HCT116 (cell line): ENCODE measurements at regions not wholly inside any gene's neighbourhood (a gene's known extent, or its start where the extent isn't known, plus 50 kb on each side); places are given as distances from the start of the nearest gene placed in this dataset.

Experiments used
- ATAC-seq: fragments of 200-7000 bp; cut with Tn5 transposase; 2 replicates; pipeline ENCODE4 v1.9.1; 2020; ENCODE audit warnings: mild to moderate bottlenecking, moderate library complexity
- BruUV-seq: library from RNA; stranded (reverse); fragments of 400-500 nt; replicated peaks from 2 replicates; lab custom pipeline; 2021; lab: Mats Ljungman, UMichigan
- CTCF ChIA-PET: fragments of 300-600 bp; sonication (Branson Sonifier 250); formaldehyde crosslinking; loops from one replicate; lab custom pipeline; 2021; ENCODE audit warnings: antibody characterized with exemption; lab: Charles Lee
- POLR2A ChIA-PET: fragments of 300-600, 350-600 bp; sonication (Branson Sonifier 250); formaldehyde crosslinking; loops from one replicate; lab custom pipeline; 2021; ENCODE audit warnings: antibody characterized with exemption; lab: Charles Lee
- RAD21 ChIA-PET, 2 experiments: fragments of 300-600 bp; sonication (Branson Sonifier 250); formaldehyde crosslinking; loops; one replicate each; lab custom pipeline; 2023; ENCODE audit warnings: low total read pairs in 2 of 2; ENCODE audit not compliant: uncharacterized antibody in 2 of 2, unreplicated experiment in 2 of 2, low non-redundant PET in 1 of 2; lab: Charles Lee
- DNase-seq: peaks from one replicate; pipeline ENCODE4 v3.0.0-alpha.2; 2010; ENCODE audit warnings: low read depth, low spot score
- H2AFZ ChIP-seq: fragments of 200-600 bp; shearing (Covaris generic), sonication (generic); 2 replicates; pipeline ENCODE4 v1.6.1; 2017; ENCODE audit warnings: low read depth, mixed run types, mixed read lengths, antibody characterized with exemption, low read length; ENCODE audit not compliant: poor library complexity, severe bottlenecking
- H3K27ac ChIP-seq: 2 replicates; pipeline ENCODE4 v1.5.1; 2012; ENCODE audit warnings: low read depth, low read length
- H3K27me3 ChIP-seq: fragments of 200-600 bp; sonication (generic); 2 replicates; pipeline ENCODE4 v1.6.1; 2016; ENCODE audit warnings: mixed run types, low read length, mixed read lengths; ENCODE audit not compliant: insufficient read depth
- H3K36me3 ChIP-seq, 2 experiments: fragments of 200-500 bp in 1 of 2; fragments of 200-600 bp in 1 of 2; sonication (Bioruptor generic) in 1 of 2; sonication (generic) in 1 of 2; 2 replicates each; pipeline versions ENCODE4 v1.5.1 to v1.6.1; 2014 to 2016; ENCODE audit warnings: low read length in 2 of 2, inconsistent platforms in 1 of 2, mixed read lengths in 1 of 2, mixed run types in 1 of 2; ENCODE audit not compliant: insufficient read depth in 2 of 2, control insufficient read depth in 1 of 2
- H3K4me1 ChIP-seq, 2 experiments: fragments of 200-600 bp in 1 of 2; sonication (generic) in 1 of 2; 2 replicates each; pipeline versions ENCODE4 v1.5.1 to v1.6.1; 2012 to 2017; ENCODE audit warnings: low read length in 2 of 2, inconsistent platforms in 1 of 2, mild to moderate bottlenecking in 1 of 2, mixed read lengths in 1 of 2, mixed run types in 1 of 2, moderate library complexity in 1 of 2; ENCODE audit not compliant: insufficient read depth in 2 of 2, control insufficient read depth in 1 of 2
- H3K4me2 ChIP-seq: fragments of 200-600 bp; sonication (generic); 2 replicates; pipeline ENCODE4 v1.6.1; 2017; ENCODE audit warnings: mixed run types, low read length, mixed read lengths
- H3K4me3 ChIP-seq, 2 experiments: fragments of 200-600 bp in 1 of 2; sonication (generic) in 1 of 2; replicated peaks in 1 of 2; 2 replicates each; pipeline ENCODE4 v1.5.1; 2011 to 2016; ENCODE audit warnings: low read length in 2 of 2, control low read depth in 1 of 2, low read depth in 1 of 2, mild to moderate bottlenecking in 1 of 2, mixed read lengths in 1 of 2, mixed run types in 1 of 2
- H3K79me2 ChIP-seq: fragments of 200-600 bp; sonication (generic); 2 replicates; pipeline ENCODE4 v1.6.1; 2017; ENCODE audit warnings: mild to moderate bottlenecking, mixed run types, low read length, moderate library complexity, mixed read lengths; ENCODE audit not compliant: insufficient read depth
- H3K9ac ChIP-seq: fragments of 200-600 bp; sonication (generic); 2 replicates; pipeline ENCODE4 v1.6.1; 2016; ENCODE audit warnings: low read length, mixed read lengths
- H3K9me2 ChIP-seq: fragments of 200-600 bp; sonication (generic), shearing (Covaris generic); 2 replicates; pipeline ENCODE4 v1.6.1; 2017; ENCODE audit warnings: mixed run types, mild to moderate bottlenecking, moderate library complexity; ENCODE audit not compliant: insufficient read depth
- H3K9me3 ChIP-seq, 2 experiments: fragments of 200-500 bp in 1 of 2; fragments of 200-600 bp in 1 of 2; sonication (Bioruptor generic) in 1 of 2; sonication (generic) in 1 of 2; 2 replicates each; pipeline ENCODE4 v1.6.1; 2014 to 2017; ENCODE audit warnings: low read length in 2 of 2, mixed read lengths in 2 of 2, inconsistent platforms in 1 of 2, low read depth in 1 of 2, mild to moderate bottlenecking in 1 of 2, mixed run types in 1 of 2, moderate library complexity in 1 of 2; ENCODE audit not compliant: control insufficient read depth in 1 of 2, insufficient read depth in 1 of 2
- H4K20me1 ChIP-seq: fragments of 200-600 bp; sonication (generic), shearing (Covaris generic); 2 replicates; pipeline ENCODE4 v1.6.1; 2017; ENCODE audit warnings: mixed run types, mild to moderate bottlenecking, moderate library complexity; ENCODE audit not compliant: insufficient read depth
- CBX3 ChIP-seq: IDR thresholded peaks from 2 replicates; pipeline ENCODE4 v1.6.1; 2012; ENCODE audit warnings: low read depth
- EGR1 ChIP-seq: IDR thresholded peaks from 2 replicates; pipeline ENCODE4 v1.6.1; 2012; ENCODE audit warnings: low read depth
- ELF1 ChIP-seq: IDR thresholded peaks from 2 replicates; pipeline ENCODE4 v1.6.1; 2012; ENCODE audit warnings: low read depth, borderline replicate concordance
- EZH2 ChIP-seq: fragments of 200-600 bp; sonication (generic); IDR thresholded peaks from 2 replicates; pipeline ENCODE4 v1.6.1; 2017; ENCODE audit warnings: antibody characterized with exemption, mixed run types
- EZH2phosphoT487 ChIP-seq: fragments of 200-600 bp; IDR thresholded peaks from 2 replicates; pipeline ENCODE4 v1.6.1; 2018; ENCODE audit warnings: antibody characterized with exemption, borderline replicate concordance
- REST ChIP-seq: IDR thresholded peaks from 2 replicates; pipeline ENCODE4 v1.6.1; 2012; ENCODE audit warnings: low read depth
- SIN3A ChIP-seq: IDR thresholded peaks from 2 replicates; pipeline ENCODE4 v1.6.1; 2012; ENCODE audit warnings: low read depth
- SRF ChIP-seq: IDR thresholded peaks from 2 replicates; pipeline ENCODE4 v1.6.1; 2012; ENCODE audit warnings: low read depth
- YY1 ChIP-seq: IDR thresholded peaks from 2 replicates; pipeline ENCODE4 v1.6.1; 2011; ENCODE audit warnings: low read length, low read depth, moderate library complexity, mild to moderate bottlenecking; ENCODE audit not compliant: insufficient replicate concordance; ENCODE audit errors: extremely low read depth
- ZBTB33 ChIP-seq: IDR thresholded peaks from 2 replicates; pipeline ENCODE4 v1.6.1; 2011; ENCODE audit warnings: mild to moderate bottlenecking, low read length, moderate library complexity; ENCODE audit not compliant: insufficient replicate concordance; ENCODE audit errors: extremely low read depth
- ZFX ChIP-seq: fragments of 450-650 bp; IDR thresholded peaks from 2 replicates; pipeline ENCODE4 v1.6.1; 2017
- ZNF274 ChIP-seq: fragments of 200-500 bp; sonication (Bioruptor generic); IDR thresholded peaks from 2 replicates; pipeline ENCODE4 v1.6.1; 2014; ENCODE audit warnings: mild to moderate bottlenecking, low read depth, low read length, inconsistent platforms
- intact Hi-C: fragments of 100-400 bp; cut with micrococcal nuclease; formaldehyde crosslinking; loops from 2 replicates; pipeline ENCODE4 v1.10.0; 2022
- TF ChIP-seq, protein P1 (sequence below), 3 experiments: fragments of 200-600 bp in 1 of 3; sonication (generic) in 1 of 3; IDR thresholded peaks in 2 of 3; conservative IDR thresholded peaks in 1 of 3; 2 replicates each; pipeline ENCODE4 v1.5.1; 2012 to 2017; ENCODE audit warnings: low read depth in 2 of 3, low read length in 2 of 3, antibody characterized with exemption in 1 of 3, borderline replicate concordance in 1 of 3, control low read depth in 1 of 3, mild to moderate bottlenecking in 1 of 3, mixed read lengths in 1 of 3, mixed run types in 1 of 3, moderate library complexity in 1 of 3; ENCODE audit not compliant: insufficient read depth in 1 of 3

- no peak overlapping the region for H3K4me3 ChIP-seq
- H3K27me3 ChIP-seq: no peaks in the 10 kb centered on the region
- DNase-seq (no peak), ATAC-seq (no peak)
- no peak overlapping the region for H3K4me2 ChIP-seq
- intact Hi-C loops: no loop called here
- ChIA-PET RAD21 (no interaction called here), CTCF (no interaction called here), POLR2A (no interaction called here)
- TF ChIP-seq ZNF274 (no peak), YY1 (no peak), EZH2 (no peak), EZH2phosphoT487 (no peak), ELF1 (no peak), ZBTB33 (no peak), CBX3 (no peak), ZFX (no peak), REST (no peak), EGR1 (no peak), SIN3A (no peak), SRF (no peak)
- TF ChIP-seq, protein P1, sequence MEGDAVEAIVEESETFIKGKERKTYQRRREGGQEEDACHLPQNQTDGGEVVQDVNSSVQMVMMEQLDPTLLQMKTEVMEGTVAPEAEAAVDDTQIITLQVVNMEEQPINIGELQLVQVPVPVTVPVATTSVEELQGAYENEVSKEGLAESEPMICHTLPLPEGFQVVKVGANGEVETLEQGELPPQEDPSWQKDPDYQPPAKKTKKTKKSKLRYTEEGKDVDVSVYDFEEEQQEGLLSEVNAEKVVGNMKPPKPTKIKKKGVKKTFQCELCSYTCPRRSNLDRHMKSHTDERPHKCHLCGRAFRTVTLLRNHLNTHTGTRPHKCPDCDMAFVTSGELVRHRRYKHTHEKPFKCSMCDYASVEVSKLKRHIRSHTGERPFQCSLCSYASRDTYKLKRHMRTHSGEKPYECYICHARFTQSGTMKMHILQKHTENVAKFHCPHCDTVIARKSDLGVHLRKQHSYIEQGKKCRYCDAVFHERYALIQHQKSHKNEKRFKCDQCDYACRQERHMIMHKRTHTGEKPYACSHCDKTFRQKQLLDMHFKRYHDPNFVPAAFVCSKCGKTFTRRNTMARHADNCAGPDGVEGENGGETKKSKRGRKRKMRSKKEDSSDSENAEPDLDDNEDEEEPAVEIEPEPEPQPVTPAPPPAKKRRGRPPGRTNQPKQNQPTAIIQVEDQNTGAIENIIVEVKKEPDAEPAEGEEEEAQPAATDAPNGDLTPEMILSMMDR (IDR thresholded peaks at IDR 0.05 in 2 of 3, conservative IDR thresholded peaks at IDR 0.05 in 1 of 3; ENCODE audit: borderline replicate concordance in 1 of 3, insufficient read depth in 1 of 3, low read depth in 2 of 3, low read length in 2 of 3): no peak
- no peak overlapping the region for H2AFZ ChIP-seq
- no TSS peak for BruUV-seq
- no peaks in the 10 kb centered on the region for H3K36me3 ChIP-seq
- H3K4me1 ChIP-seq: no peaks in the 10 kb centered on the region
- H3K27ac ChIP-seq: no peak overlapping the region
- no peaks in the 10 kb centered on the region for H3K9me2 ChIP-seq
- H3K9ac ChIP-seq: no peak overlapping the region
- H4K20me1 ChIP-seq: no peaks in the 10 kb centered on the region
- peaks cover 4 to 29% of the 10 kb centered on the region in 2 experiments; a peak in 2 of 4 replicates for H3K9me3 ChIP-seq
- no peaks in the 10 kb centered on the region for H3K79me2 ChIP-seq
Measured at GRCh38 chr4:43402393-43402792, 509.9 kb downstream of the GRXCR1 start.
